ENCODE measurements at regions not wholly inside any gene's neighbourhood (a gene's known extent, or its start where the extent isn't known, plus 50 kb on each side); places are given as distances from the start of the nearest gene placed in this dataset.

GRCh38 chr4:25991340-25991739, 77.3 kb downstream of the SMIM20 start:
- TF ChIP-seq CTCF (IDR thresholded peaks at IDR 0.05; ENCODE audit: poor library complexity) (no peak), EZH2phosphoT487 (IDR thresholded peaks at IDR 0.05; ENCODE audit: low read depth, severe bottlenecking, unreplicated experiment) (no peak)

Measured in hepatocyte (in vitro differentiated cells).